Hematopoietic multipotent progenitor cell treated with erythropoietin and hydrocortisone succinate and interleukin-3 and kit ligand, for 4 days (in vitro differentiated cells): ENCODE measurements at regions not wholly inside any gene's neighbourhood (a gene's known extent, or its start where the extent isn't known, plus 50 kb on each side); places are given as distances from the start of the nearest gene placed in this dataset.
A peak's percentile ranks its signal among the peaks of the same experiment; 100 is the strongest.
"Not testable (repeated sequence)": the region's sequence is repeated elsewhere in the genome, so short reads cannot be mapped to it uniquely, and the experiment has no call there.

Experiments
- DNase-seq: peaks from one replicate; pipeline ENCODE4 v3.0.0-alpha.2; 2015

- DNase-seq: no peak
These were observed 108.5 kb upstream of the ALX4 start for GRCh38 chr11:44418456-44418830.

GRCh38 chr11:44421090-44421675, 111.2 kb upstream of the ALX4 start:
- DNase-seq: no peak

- DNase-seq: no peak
These were observed 113.3 kb upstream of the ALX4 start for GRCh38 chr11:44423289-44423688.

GRCh38 chr11:44424841-44425240, 114.9 kb upstream of the ALX4 start:
- no peak for DNase-seq

GRCh38 chr11:44426119-44426518, 116.2 kb upstream of the ALX4 start:
- DNase-seq: no peak

GRCh38 chr11:44426958-44427357, 117.0 kb upstream of the ALX4 start:
- no peak for DNase-seq

GRCh38 chr11:44427432-44427831, 117.5 kb upstream of the ALX4 start:
- peak; percentile 53 for DNase-seq

- DNase-seq: no peak
These were observed 120.2 kb upstream of the ALX4 start for GRCh38 chr11:44430140-44430539.

- no peak for DNase-seq
These were observed 124.3 kb upstream of the ALX4 start for GRCh38 chr11:44434191-44434590.

GRCh38 chr11:44437122-44437521, 127.2 kb upstream of the ALX4 start:
- no peak for DNase-seq

GRCh38 chr11:44442893-44443673, 122.4 kb upstream of the CD82 start:
- not testable (repeated sequence) for DNase-seq

GRCh38 chr11:44443836-44444769, 121.4 kb upstream of the CD82 start:
- no peak for DNase-seq

GRCh38 chr11:44444770-44445321, 120.6 kb upstream of the CD82 start:
- no peak for DNase-seq

- no peak for DNase-seq
These were observed 119.7 kb upstream of the CD82 start for GRCh38 chr11:44445500-44446365.

- no peak for DNase-seq
These were observed 119.1 kb upstream of the CD82 start for GRCh38 chr11:44446366-44446762.

- no peak for DNase-seq
These were observed 118.3 kb upstream of the CD82 start for GRCh38 chr11:44446996-44447771.

- DNase-seq: no peak
These were observed 115.0 kb upstream of the CD82 start for GRCh38 chr11:44450295-44450932.

- DNase-seq: no peak
These were observed 113.8 kb upstream of the CD82 start for GRCh38 chr11:44451706-44452105.

- no peak for DNase-seq
These were observed 112.5 kb upstream of the CD82 start for GRCh38 chr11:44452827-44453572.

GRCh38 chr11:44453871-44454270, 111.6 kb upstream of the CD82 start:
- DNase-seq: no peak
